Adrenal gland (tissue), 5 donors: ENCODE measurements at regions not wholly inside any gene's neighbourhood (a gene's known extent, or its start where the extent isn't known, plus 50 kb on each side); places are given as distances from the start of the nearest gene placed in this dataset.

Experiments used
- CTCF ChIP-seq, 6 experiments: fragments of 450-650 bp in 4 of 6; fragments of 200-600 bp in 2 of 6; sonication (generic) in 1 of 6; IDR thresholded peaks; 1 replicate in 5 of 6; 2 replicates in 1 of 6; pipeline versions ENCODE4 v1.5.1 to v1.8.0; 2016 to 2021; ENCODE audit warnings: antibody characterized with exemption in 6 of 6, mild to moderate bottlenecking in 2 of 6, moderate library complexity in 1 of 6
- POLR2A ChIP-seq, 2 donors: fragments of 450-650 bp; IDR thresholded peaks; one replicate each; pipeline ENCODE4 v1.6.1; 2017; ENCODE audit warnings: antibody characterized with exemption in 2 of 2, mild to moderate bottlenecking in 2 of 2, moderate library complexity in 1 of 2
- donor health status: DM: no; HTN: no; CAD: no.

GRCh38 chr3:35088943-35089342, 550.4 kb upstream of the ARPP21 start:
- TF ChIP-seq CTCF (IDR thresholded peaks at IDR 0.05) (no peak), POLR2A (IDR thresholded peaks at IDR 0.05) (no peak)
